Osteoblast (primary cell): ENCODE measurements at regions not wholly inside any gene's neighbourhood (a gene's known extent, or its start where the extent isn't known, plus 50 kb on each side); places are given as distances from the start of the nearest gene placed in this dataset.
"Not testable (repeated sequence)": the region's sequence is repeated elsewhere in the genome, so short reads cannot be mapped to it uniquely, and the experiment has no call there.

ENCODE experiments used
- DNase-seq: peaks from one replicate; pipeline ENCODE4 v3.0.0; 2011; ENCODE audit warnings: low spot score, mixed read lengths; ENCODE audit not compliant: insufficient read length; ENCODE audit errors: missing footprints
- H2AFZ ChIP-seq: 2 replicates; pipeline ENCODE4 v1.6.0; 2011; ENCODE audit warnings: mild to moderate bottlenecking, low read length
- H3K27ac ChIP-seq: 2 replicates; pipeline ENCODE4 v1.5.1; 2011; ENCODE audit warnings: mild to moderate bottlenecking, low read depth, low read length, moderate library complexity
- H3K27me3 ChIP-seq: 2 replicates; pipeline ENCODE4 v1.6.0; 2012; ENCODE audit warnings: mild to moderate bottlenecking, control low read depth, inconsistent platforms, low read length, moderate library complexity; ENCODE audit not compliant: insufficient read depth
- H3K36me3 ChIP-seq: 2 replicates; pipeline ENCODE4 v1.5.1; 2011; ENCODE audit warnings: mild to moderate bottlenecking, low read length, control low read depth, moderate library complexity; ENCODE audit not compliant: insufficient read depth
- H3K4me1 ChIP-seq: 2 replicates; pipeline ENCODE4 v1.5.1; 2011; ENCODE audit warnings: mild to moderate bottlenecking, low read length, control low read depth, moderate library complexity; ENCODE audit not compliant: insufficient read depth
- H3K4me2 ChIP-seq: 2 replicates; pipeline ENCODE4 v1.6.0; 2011; ENCODE audit warnings: mild to moderate bottlenecking, low read length; ENCODE audit not compliant: insufficient read depth
- H3K4me3 ChIP-seq: fragments of 200-600 bp; sonication (generic); 3 replicates; pipeline ENCODE4 v1.5.1; 2012; ENCODE audit warnings: mild to moderate bottlenecking, low read length, inconsistent platforms; ENCODE audit not compliant: insufficient read depth
- H3K79me2 ChIP-seq: 2 replicates; pipeline ENCODE4 v1.6.0; 2012; ENCODE audit warnings: mild to moderate bottlenecking, low read length, control low read depth, inconsistent platforms; ENCODE audit not compliant: insufficient read depth
- H3K9me3 ChIP-seq: 2 replicates; pipeline ENCODE4 v1.5.1; 2011; ENCODE audit warnings: low read depth, low read length, control low read depth
- H4K20me1 ChIP-seq: 2 replicates; pipeline ENCODE4 v1.6.0; 2012; ENCODE audit warnings: mild to moderate bottlenecking, low read length, control low read depth; ENCODE audit not compliant: insufficient read depth
- CTCF ChIP-seq: IDR thresholded peaks from 2 replicates; pipeline ENCODE4 v1.5.1; 2011; ENCODE audit warnings: mild to moderate bottlenecking, low read depth, low read length, moderate library complexity; ENCODE audit errors: extremely low read depth

DNA sequence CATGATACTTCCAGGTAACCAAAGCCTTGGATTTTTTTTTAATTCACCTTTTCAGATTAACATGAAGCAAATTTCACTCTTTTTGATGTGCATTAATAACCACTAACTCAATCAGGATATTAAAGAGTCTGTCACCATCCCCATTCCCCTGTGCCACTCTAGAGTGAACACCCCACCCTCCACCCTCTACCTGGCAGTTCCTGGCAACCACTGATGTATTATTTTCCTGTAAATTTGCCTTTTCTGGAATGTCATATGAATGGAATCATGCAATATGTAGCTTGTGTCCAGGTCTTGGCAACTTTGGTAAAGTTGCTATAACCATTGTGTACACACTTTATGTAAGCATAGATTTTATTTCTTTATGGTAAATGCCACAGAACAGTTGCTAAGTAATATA is 627.6 kb downstream of the MCTP2 start:
- no peaks in the 10 kb centered on the region for H3K36me3 ChIP-seq
- TF ChIP-seq CTCF = no peak
- H3K27me3 ChIP-seq = no peaks in the 10 kb centered on the region
- H2AFZ ChIP-seq = no peak overlapping the region
- no peak for DNase-seq
- H4K20me1 ChIP-seq = no peaks in the 10 kb centered on the region
- H3K79me2 ChIP-seq = no peaks in the 10 kb centered on the region
- no peak overlapping the region for H3K4me3 ChIP-seq
- peaks cover 4% of the 10 kb centered on the region for H3K9me3 ChIP-seq
- no peak overlapping the region for H3K27ac ChIP-seq
- no peaks in the 10 kb centered on the region for H3K4me1 ChIP-seq
- H3K4me2 ChIP-seq = no peak overlapping the region

DNA sequence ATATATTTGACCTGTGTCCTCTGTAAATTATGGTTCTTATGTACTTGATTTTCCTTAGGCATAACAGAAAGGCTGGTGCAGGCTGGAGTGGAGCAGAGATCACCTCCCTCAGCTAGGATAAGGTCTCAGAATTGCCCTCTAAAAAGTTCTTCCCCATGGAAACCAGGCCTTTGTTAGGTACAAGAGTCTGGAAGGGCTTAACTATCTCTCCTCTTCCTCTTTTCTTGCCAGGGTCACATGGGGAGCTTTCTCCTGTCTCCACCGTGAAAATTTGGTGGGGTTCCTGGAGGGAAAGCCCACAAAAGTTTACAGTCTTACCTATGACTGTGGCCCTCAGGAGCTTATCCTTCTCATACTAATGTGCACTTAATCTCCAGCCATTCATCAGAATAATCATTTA is 633.2 kb downstream of the MCTP2 start:
- Histone ChIP-seq H2AFZ (no peak overlapping the region), H3K9me3 (peaks cover 4% of the 10 kb centered on the region), H3K27ac (no peak overlapping the region), H4K20me1 (no peaks in the 10 kb centered on the region), H3K36me3 (no peaks in the 10 kb centered on the region), H3K79me2 (no peaks in the 10 kb centered on the region), H3K27me3 (no peaks in the 10 kb centered on the region), H3K4me3 (no peak overlapping the region), H3K4me1 (no peaks in the 10 kb centered on the region), H3K4me2 (no peak overlapping the region)
- no peak for DNase-seq
- TF ChIP-seq CTCF = no peak

DNA sequence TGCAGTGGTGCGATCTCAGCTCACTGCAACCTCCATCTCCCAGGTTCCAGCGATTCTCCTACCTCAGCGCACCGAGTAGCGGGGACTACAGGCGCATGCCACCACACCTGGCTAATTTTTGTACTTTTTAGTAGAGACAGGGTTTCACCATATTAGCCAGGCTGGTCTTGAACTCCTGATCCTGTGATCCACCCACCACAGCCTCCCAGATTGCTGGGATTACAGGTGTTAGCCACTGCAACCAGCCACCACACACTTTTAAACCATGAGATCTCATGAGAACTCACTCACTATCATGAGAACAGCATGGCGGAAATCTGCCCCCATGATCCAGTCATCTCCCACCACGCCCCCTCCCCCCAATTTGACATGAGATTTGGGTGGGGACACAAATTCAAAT is 636.9 kb downstream of the MCTP2 start:
- not testable (repeated sequence) for H3K36me3 ChIP-seq, H3K4me3 ChIP-seq, H3K27ac ChIP-seq

DNA sequence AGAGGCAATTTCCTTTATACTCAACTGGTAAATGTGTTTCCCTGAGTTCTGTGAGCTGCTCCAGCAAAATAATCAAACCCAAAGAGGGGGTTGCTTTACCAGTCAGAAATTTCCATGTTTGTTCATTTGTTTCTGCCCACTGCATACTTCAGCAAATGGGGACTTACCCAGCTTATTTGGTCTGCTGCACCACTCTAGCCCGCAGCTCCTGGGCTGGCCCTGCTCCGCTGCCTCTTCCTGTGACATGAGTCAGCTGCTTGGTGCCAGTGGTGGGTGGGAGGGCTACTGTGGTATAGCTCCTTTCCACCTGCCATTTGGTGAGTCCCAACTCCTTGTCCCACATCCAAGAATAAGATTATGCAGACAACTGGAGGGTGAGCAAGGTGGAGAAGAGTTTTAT is 644.2 kb downstream of the MCTP2 start:
- Histone ChIP-seq H3K27me3 (no peaks in the 10 kb centered on the region), H3K9me3 (no peaks in the 10 kb centered on the region), H3K4me2 (no peak overlapping the region), H3K36me3 (no peaks in the 10 kb centered on the region), H3K4me3 (no peak overlapping the region), H4K20me1 (no peaks in the 10 kb centered on the region), H3K79me2 (no peaks in the 10 kb centered on the region), H2AFZ (no peak overlapping the region), H3K27ac (no peak overlapping the region), H3K4me1 (no peaks in the 10 kb centered on the region)
- DNase-seq = no peak
- TF ChIP-seq CTCF = no peak

More for the DNA sequence above, 636.9 kb downstream of the MCTP2 start:
- H3K4me2 ChIP-seq, H4K20me1 ChIP-seq, H3K27me3 ChIP-seq, H2AFZ ChIP-seq, H3K79me2 ChIP-seq, H3K4me1 ChIP-seq, H3K9me3 ChIP-seq, DNase-seq: not testable (repeated sequence)

DNA sequence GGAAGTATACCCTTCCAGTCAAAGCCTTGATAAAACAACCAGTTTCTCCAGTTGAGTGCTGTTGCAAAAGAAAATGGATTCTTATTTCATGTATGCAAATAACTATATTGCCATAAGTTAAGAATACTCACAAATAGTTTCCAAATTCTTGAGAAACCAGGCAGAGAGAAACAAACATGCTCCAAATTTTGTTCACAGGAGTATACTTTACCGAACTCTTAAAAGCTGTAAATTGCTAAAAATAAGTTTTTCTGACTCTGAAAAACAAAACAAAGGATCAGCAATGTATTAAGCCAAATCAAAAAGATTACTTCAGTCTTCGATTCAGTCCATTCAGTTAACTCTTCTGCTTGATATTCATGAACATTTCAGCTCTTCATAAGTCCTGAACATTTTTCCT is 646.5 kb downstream of the MCTP2 start:
- Histone ChIP-seq H3K27me3 (no peaks in the 10 kb centered on the region), H3K36me3 (no peaks in the 10 kb centered on the region), H3K9me3 (no peaks in the 10 kb centered on the region), H3K4me2 (no peak overlapping the region), H3K4me3 (no peak overlapping the region), H3K4me1 (no peaks in the 10 kb centered on the region), H4K20me1 (no peaks in the 10 kb centered on the region), H3K27ac (no peak overlapping the region), H2AFZ (no peak overlapping the region), H3K79me2 (no peaks in the 10 kb centered on the region)
- DNase-seq = no peak
- no peak for TF ChIP-seq CTCF
